ENCODE measurements at regions not wholly inside any gene's neighbourhood (a gene's known extent, or its start where the extent isn't known, plus 50 kb on each side); places are given as distances from the start of the nearest gene placed in this dataset.
A peak's percentile ranks its signal among the peaks of the same experiment; 100 is the strongest.
"Not testable (repeated sequence)": the region's sequence is repeated elsewhere in the genome, so short reads cannot be mapped to it uniquely, and the experiment has no call there.

DNA sequence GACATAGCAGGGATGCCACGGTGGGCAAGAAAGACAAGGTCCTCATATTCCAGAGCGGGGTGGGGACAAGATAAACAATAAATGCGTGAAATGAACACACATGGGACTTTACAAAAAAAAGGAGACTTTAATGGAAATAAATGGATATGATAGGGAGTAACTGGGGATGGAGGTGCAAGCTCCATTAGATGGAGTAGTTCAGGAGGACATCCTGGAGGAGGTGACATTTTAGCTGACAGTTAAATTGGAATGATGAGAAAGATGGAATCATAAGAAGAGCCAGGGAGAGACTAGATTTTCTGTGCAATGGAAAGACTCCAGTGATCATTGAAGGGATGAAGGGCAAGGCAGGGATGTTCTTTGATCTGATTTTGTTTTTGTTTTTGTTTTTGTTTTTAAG lies 83.6 kb upstream of the MYL10 start:
- DNase-seq = no peak

DNA sequence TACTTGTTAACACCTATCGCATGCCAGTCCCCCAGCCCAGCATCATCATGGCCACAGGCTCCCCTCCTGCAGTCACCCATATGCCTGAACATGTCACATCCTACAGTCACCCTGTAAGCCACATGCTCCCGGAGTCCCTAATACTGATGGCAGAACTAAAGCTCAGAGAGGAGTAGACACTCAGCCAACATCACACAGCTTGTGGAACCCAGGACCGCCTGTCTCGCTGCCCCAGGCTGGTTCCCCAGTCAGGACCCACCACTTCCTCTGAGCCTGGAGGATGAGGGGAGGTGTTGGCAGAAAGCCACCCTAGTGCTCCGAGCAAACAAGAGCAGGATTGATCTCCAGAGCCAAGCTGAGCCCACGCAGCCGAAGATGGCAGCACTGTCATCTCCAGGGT lies 85.0 kb upstream of the MYL10 start:
- DNase-seq = no peak

DNA sequence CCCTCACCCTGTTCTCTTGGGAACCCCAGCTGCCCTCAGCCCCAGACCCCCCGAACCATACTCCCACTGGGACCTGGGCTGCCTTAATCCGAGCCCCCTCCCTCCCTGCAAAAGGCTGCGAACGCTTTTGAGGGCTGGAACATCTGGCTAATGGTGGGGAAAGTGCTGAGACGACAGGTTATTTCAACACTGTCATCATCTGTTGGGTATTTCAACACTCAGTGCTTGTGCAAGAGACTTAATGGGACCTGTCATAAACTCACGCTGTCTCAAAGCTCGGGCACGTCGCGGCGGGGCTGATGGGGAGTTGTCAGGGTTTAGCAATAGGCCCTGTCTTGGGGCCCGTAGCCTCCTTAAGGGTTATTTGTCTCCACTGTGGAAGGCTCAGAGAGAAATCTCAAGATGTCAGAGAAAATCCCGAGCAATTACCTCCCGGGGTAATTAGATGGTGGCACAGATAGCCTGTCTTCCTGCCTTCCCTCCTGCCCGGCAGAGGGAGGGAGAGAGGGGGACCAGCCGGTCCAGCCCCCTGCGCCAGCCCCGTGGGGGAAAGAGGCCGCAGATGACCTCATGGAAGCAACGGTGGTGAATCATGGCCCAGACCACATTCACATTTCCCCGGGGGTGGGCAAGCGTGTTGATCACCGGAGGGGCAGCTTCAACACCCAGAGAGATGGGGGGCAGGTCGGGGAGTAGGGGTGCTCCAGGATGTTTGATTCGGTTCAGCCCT lies 88.7 kb upstream of the MYL10 start:
- DNase-seq = peak; percentile 72

DNA sequence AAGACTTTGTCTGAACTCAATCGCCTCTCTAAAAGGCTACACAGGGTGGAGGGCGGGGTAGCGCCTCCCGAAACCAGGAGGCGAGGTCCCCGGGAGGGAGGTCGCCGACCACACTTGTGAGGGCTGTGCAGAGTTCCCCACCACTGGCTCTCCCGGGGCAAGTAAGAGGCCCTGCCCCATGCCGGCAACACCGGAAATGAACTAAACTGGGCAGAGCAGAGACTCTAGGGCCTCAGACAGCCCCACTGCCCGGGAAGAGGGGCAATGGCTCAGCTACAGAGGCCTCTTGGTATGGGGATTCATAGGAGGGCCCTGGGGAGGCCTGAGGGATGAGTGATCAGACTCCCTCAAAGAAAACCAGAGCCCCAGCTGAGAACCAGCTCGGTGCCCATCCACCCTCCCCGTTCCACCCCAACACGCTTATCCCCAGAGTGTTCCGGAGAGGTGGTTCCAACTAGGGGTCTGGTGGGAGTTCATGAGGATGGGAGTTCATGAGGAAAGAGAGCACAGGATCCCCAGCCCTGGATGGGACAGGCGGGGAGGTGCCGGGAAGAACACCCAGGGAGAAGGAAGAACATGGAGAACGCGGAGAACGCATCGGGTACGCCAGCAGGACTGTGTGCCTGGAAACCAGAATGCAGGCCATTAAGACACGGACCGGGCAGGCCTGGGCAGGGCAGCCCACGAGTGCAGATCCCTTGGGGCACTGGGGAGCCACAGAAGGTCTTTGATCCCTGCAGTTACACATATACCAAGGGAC lies 89.4 kb upstream of the MYL10 start:
- DNase-seq = no peak

- no peak for DNase-seq
Observed at GRCh38 chr7:101719123-101719470, 90.0 kb upstream of the MYL10 start.

GRCh38 chr7:101720324-101720723 lies 91.2 kb upstream of the MYL10 start:
- DNase-seq = no peak

GRCh38 chr7:101722247-101722646 lies 93.2 kb upstream of the MYL10 start:
- DNase-seq = no peak

- DNase-seq = no peak
Observed at GRCh38 chr7:101723835-101724234, 93.6 kb upstream of the CUX1 start.

DNA sequence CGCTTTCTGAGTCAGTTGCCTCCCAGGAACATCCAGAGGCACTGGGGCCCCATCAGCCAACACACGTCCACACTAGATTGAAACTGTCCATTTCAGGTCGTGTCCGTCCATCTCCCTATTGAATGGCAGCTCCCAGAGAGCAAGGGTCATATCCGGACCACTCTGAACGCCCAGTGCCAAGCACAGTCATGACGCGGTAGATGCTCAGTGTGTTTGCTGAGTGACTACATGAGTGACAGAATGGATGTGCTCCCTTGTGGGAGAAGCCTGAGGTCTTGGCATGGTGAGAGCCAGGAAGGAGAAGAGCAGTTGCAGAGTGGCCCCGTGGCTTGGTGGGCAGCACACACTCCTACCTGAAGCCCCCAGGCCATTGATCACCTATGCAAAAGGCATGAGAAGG lies 92.5 kb upstream of the CUX1 start:
- no peak for DNase-seq

GRCh38 chr7:101725921-101726320 lies 91.5 kb upstream of the CUX1 start:
- DNase-seq = no peak

DNA sequence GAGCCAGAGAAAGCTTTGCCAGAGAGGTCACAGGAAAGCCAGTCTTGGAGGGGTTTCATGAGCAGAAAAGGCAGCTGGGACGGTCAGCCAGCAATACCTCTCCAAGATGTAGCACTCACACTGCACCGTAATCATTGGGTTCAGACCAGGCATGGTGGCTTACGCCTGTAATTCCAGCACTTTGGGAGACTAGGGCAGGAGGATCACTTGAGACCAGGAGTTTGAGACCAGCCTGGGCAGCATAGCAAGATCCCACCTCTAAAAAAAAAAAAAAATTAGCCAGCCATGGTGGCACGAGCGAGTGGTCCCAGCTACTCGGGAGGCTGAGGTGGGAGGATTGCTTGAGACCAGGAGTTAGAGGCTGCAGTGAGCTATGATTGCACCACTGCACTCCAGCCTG lies 90.2 kb upstream of the CUX1 start:
- DNase-seq = no peak

DNA sequence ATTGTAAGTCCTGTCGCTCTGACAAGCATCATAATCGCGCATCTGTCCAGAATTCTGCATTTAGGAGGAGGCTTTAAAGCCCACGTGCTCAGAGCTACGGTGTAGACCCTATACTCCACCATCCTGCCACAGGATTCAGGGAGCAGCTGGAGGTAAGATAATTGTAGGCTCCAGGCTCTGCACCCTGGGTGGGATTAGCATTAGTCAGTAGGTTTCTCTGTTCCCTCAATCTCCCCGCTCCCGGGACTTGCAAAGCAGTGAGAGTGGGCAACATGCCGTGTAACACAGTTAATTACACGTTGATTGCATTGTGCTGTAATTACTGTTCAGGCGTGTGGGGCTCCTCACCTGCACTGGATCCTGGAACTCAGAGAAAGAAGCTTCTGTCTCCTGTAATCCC lies 89.3 kb upstream of the CUX1 start:
- no peak for DNase-seq

DNA sequence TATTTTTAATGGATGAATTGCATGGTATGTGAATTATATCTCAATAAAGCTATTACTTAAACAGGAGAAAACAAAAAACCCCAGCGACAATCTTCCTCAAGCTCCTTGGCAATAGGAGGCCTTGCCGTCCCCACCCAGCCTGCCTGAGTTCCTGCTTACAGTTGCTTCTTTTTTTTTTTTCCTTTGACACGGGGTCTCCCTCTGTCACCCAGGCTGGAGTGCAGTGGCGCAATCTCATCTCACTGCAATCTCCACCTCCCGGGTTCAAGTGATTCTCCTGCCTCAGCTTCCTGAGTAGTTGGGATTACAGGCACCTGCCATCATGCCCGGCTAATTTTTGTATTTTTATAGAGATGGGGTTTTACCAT lies 88.6 kb upstream of the CUX1 start:
- DNase-seq = not testable (repeated sequence)

- DNase-seq = peak; percentile 47
Observed at GRCh38 chr7:101729241-101729883, 88.1 kb upstream of the CUX1 start.

- DNase-seq = no peak
Observed at GRCh38 chr7:101731502-101732084, 85.8 kb upstream of the CUX1 start.

GRCh38 chr7:101733713-101734475 lies 83.5 kb upstream of the CUX1 start:
- DNase-seq = peak; percentile 86

DNA sequence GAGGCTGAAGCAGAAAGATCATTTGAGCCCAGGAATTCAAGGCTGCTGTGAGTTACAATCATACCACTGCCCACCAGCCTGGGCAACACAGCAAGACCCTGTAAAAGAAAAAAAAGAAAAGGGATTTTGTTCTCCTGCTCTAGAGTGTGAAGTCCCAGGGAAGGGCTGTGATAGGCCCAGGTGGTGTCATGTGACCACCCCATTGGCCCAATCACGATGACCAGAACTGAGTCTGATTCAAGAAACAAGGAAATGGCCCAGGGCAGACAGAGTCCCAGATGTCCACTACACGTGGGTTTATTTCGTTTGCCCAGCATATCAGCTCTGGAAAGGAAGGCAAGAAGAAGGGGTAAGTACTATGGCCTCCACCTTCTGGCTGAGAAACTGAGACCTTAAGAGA lies 81.3 kb upstream of the CUX1 start:
- DNase-seq = no peak

DNA sequence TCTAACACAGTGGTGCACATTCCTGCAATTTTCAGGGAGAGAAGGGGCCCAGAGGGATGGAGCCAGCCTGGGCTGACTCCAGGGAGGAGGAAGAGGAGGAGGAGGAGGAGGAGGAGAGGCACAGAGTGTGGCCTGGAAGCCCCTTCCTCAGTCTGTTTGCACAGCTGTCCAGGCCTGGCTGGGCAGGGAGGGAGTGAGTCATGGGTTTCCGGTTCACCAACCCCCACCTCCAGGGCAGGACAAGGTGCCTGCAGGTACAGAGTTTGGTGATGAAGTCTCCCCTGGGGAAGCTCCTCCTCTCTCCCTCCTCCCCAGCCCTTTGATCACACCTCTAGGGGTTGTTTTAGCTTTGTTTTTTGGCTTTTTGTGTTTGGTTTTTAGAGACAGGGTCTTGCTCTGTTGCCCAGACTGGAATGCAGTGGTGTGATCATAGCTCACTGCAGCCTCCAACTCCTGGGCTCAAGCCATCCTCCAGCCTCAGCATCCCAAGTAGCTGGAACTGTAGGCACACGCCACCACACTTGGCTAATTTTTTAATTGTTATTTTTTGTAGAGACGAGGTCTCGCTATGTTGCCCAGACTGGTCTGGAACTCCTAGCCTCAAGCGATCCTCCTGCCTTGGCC lies 77.5 kb upstream of the CUX1 start:
- no peak for DNase-seq

DNA sequence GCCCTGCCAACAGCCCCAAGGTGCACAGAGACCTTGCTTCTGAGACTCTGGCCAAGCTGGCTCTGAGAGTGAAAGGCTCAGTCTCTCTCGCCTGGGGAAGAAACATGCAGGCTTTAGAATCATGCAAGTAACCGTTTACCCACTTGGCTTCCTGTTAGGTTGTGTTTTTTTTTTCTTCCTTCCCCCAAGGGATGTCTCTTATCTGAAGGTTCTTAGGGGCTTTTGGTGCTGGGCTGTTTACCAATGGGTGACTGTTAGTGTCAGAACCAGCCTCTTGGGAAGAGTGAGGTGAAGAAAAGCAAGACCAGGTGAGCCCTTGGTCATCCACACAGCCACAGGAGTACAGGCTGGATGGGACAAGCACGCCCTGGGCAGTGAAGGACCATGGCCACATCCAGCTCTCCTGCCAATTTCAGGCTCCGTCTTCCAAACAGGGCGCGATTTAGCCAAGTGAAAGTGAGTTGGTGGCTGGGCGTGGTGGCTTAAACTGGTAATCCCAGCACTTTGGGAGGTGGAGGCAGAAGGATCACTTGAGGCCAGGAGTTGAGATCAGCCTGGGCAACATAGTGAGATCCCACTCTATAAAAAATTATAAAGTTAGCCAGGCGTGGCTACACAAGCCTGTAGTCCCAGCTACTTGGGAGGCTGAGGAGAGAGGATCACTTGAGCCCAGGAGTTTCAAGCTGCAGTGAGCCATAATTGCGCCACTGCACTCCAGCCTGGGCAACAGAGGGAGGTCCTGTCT lies 76.3 kb upstream of the CUX1 start:
- no peak for DNase-seq

DNA sequence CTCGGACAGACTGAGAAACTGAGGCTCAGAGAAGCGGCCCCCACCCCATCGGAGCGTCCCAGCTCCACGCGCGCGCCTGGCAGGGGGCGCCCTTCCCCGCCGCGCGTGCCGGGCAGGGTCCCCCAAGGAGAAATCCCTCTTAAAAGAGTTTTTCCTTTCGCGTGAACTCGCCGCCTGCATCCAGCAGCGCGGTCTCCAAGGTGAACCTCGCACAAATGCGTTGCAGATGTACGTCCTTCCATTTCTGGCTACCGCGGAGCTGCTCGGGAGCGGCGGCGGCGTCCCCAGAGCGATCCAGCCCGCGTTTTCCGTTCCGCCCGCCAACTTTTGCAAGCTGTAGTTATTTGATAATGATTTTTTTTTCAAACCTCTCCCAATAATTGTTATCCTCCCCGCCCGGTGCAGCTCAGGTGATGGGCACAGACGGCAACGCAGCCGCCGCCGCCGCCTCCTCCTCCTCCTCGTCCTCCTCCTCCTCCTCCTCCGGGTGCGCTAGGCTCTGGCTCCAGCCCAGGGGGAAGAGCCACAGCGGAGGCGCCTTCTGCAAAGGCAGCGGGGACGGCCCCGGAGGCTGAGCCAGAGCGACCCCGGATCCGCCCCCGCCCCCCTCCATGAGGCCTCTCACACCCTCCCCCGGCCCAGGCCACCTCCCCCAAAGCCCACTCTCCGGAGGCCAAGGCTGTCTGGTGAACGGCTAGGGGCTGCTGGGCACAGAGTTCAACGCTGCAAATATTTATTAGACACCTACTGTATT lies 74.0 kb upstream of the CUX1 start:
- DNase-seq = peak; percentile 88

GRCh38 chr7:101743995-101744360 lies 73.4 kb upstream of the CUX1 start:
- DNase-seq = no peak

All from femur (tissue), 1 donor.